GM12872 (cell line): ENCODE measurements at regions not wholly inside any gene's neighbourhood (a gene's known extent, or its start where the extent isn't known, plus 50 kb on each side); places are given as distances from the start of the nearest gene placed in this dataset.

Source experiments
- TF ChIP-seq, protein P1 (sequence below): IDR thresholded peaks from 3 replicates; pipeline ENCODE4 v1.5.1; 2011; ENCODE audit warnings: low read depth, mild to moderate bottlenecking, low read length, moderate library complexity; ENCODE audit not compliant: insufficient read depth

DNA sequence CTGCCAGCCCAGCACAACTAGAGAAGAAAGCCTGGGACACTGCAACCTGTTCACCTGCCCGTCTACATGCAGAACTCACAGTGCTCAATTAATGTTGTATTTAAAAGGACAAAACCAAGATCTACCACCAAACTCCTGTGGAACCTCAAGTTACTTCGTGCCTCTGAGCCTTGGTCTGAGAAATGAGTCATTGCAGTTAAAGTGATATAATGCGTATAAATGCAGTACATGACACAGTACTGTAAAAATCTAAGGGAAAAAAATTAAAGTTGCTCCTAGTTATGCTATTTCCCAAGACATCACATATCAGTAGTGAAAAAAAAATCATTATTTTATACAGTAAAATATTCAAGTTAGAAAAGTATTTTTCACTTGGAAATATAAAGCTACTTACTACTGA is 138.9 kb downstream of the ZIC4 start:
- TF ChIP-seq, protein P1, sequence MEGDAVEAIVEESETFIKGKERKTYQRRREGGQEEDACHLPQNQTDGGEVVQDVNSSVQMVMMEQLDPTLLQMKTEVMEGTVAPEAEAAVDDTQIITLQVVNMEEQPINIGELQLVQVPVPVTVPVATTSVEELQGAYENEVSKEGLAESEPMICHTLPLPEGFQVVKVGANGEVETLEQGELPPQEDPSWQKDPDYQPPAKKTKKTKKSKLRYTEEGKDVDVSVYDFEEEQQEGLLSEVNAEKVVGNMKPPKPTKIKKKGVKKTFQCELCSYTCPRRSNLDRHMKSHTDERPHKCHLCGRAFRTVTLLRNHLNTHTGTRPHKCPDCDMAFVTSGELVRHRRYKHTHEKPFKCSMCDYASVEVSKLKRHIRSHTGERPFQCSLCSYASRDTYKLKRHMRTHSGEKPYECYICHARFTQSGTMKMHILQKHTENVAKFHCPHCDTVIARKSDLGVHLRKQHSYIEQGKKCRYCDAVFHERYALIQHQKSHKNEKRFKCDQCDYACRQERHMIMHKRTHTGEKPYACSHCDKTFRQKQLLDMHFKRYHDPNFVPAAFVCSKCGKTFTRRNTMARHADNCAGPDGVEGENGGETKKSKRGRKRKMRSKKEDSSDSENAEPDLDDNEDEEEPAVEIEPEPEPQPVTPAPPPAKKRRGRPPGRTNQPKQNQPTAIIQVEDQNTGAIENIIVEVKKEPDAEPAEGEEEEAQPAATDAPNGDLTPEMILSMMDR, result no peak

DNA sequence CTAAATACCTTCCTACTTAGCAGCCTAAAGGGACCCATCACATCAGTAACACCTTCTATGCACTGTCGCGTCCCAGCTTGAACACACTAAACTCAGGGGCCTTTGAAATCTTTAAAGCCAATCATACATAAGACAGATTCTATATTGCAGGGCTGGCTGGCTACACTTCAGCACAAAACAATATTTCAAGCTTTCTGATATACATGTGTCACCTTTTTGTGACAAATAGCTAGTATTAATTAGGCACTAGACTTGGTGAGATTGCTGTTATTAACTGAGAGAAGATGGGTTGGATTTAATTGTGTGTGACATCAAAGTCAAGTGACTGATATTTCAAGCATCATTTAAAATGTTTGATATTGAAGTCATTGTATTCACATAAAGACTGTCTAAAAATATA is 148.4 kb downstream of the ZIC4 start:
- TF ChIP-seq, protein P1, result no peak

DNA sequence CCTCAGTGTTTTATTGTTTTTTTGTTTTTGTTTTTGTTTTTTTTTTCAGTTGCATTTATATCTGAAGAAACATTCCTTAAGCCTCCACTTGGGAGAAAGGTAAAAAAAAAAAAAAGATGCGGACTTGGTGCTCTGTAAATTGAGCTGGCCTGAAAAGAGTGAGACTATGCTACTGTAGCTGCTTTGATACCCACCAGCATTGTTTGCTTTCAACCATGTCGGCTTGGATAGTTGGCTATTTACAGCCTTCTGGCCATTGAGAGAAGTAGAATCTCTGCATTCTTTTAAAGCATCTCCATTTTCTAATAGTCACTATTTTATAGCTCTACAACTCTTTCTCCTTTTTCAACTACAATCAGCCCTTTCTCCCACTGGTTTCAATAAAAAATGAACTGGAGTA is 149.6 kb downstream of the ZIC4 start:
- TF ChIP-seq, protein P1, result no peak

DNA sequence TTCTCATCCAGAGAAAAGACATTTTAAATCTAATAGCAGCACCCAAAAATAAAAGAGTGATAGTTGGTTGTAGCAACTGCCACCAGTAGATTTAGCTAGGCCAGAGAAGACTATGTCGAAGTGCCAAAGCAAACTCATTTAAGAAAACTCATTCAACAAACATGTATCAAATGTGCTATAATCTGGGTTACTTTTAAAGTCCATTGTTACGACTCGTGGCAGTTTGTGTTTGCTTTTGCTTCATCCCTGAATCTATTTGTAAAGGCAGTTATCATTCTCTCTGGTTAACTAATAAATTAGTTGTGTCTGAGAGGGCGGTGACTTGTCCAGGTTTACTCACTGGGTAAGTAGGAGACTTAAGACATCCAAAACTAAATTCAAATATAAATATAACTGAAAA is 159.4 kb downstream of the ZIC4 start:
- TF ChIP-seq, protein P1, result no peak

DNA sequence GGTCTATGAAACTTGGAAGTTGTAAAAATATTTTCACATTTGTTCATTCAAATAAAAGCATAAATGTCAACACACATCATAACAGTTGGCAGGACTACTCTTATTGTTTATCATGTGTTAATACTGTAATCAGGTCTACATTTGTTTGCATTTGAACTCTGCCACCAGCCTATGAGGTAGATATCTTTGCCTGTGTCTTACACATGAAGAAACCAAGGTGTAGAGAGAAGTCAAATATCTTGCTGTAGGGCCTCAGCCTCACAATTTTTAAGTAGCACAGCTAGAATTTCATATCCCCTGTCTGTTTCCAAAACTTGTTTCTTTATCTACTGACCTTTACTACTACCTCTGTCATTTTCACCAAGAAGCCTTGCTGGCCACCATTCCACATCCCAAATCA is 161.9 kb downstream of the ZIC4 start:
- TF ChIP-seq, protein P1, result no peak

DNA sequence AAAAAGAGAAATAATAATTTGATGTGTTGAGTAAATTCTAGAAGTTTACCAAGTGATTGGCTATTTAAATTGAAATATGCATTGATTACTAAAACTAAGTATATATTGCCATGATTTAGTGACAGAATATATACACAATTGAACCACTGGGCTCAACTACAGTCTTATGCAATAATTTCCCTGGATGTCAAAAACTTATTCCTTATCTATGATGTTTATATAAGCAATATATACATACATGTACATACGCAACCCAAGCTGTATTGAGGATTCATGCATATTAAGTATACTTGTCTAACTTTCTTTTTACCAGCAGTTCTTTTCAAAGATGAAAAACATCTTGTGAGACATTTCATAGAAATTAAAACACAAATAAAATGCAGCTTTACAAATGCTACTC is 165.8 kb downstream of the ZIC4 start:
- TF ChIP-seq, protein P1, result no peak

DNA sequence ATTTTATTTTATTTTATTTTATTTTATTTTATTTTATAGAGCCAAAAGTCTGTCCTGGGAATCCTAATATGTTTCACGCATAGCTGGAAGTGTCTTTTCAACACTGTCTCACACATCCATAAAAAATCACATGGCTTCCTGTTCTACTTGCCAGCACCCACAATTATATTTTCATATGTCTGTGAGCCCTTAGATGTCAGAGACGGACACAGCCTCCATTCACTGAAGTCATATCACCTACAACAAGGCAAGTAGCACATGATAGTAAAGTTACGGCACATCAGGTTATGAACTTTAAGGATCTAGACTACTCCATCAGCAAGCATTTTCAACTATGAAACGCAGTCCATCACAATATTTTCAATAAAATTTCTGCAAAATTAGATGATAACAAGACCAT is 168.4 kb downstream of the ZIC4 start:
- TF ChIP-seq, protein P1, result no peak

DNA sequence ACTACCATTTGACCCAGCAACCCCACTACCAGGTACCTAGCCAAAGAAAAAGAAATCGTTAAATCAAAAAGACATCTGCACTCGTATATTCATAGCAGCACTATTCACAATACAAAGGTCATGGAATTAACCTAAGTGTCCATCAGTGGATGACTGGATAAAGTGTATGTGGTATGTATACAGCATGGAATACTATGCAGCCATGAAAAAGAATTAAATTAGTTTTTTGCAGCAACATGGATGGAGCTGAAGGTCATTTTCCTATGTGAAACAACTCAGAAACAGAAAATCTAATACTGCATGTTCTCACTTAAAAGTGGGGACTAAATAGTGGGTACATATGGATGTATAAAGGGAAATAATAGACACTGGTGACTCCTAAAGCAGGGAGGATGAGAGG is 175.2 kb downstream of the ZIC4 start:
- TF ChIP-seq, protein P1, result no peak
